SH-SY5Y (cell line): ENCODE measurements at regions not wholly inside any gene's neighbourhood (a gene's known extent, or its start where the extent isn't known, plus 50 kb on each side); places are given as distances from the start of the nearest gene placed in this dataset.

Experiments used
- GATA2 ChIP-seq: IDR thresholded peaks from 2 replicates; pipeline ENCODE4 v1.6.1; 2011; ENCODE audit warnings: mild to moderate bottlenecking, low read depth, low read length
- GATA3 ChIP-seq: IDR thresholded peaks from 2 replicates; pipeline ENCODE4 v1.6.1; 2011; ENCODE audit warnings: low read depth, mild to moderate bottlenecking, low read length, moderate library complexity

DNA sequence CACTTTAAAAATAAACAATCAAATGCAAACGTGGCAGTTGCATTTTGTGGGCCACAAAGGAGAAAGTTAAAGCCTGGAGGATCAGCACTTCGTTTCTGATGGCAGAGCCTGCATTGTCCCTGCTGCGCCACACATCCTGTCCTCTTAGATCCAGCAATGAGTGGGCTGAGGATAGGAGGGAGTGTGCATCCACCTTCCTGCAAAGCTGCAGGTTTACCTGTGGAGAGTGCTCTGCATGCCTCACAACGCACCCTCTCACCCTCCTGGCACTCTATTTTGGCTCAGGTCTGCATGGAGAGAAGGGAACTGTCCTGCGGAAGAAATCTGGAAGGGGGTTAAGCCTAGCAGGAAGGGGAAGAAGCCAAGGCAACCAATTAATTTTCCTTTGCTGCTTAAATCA is 212.2 kb upstream of the SLC24A2 start:
- TF ChIP-seq GATA2 (no peak), GATA3 (no peak)
